ENCODE measurements at regions not wholly inside any gene's neighbourhood (a gene's known extent, or its start where the extent isn't known, plus 50 kb on each side); places are given as distances from the start of the nearest gene placed in this dataset.

- Histone ChIP-seq H3K4me1 (ENCODE audit: insufficient read depth, insufficient read length) (peaks cover 2% of the 10 kb centered on the region), H3K27me3 (ENCODE audit: insufficient read depth, insufficient read length) (no peaks in the 10 kb centered on the region), H3K4me3 (ENCODE audit: insufficient read length, low read depth) (no peak overlapping the region), H3K9me3 (ENCODE audit: insufficient read depth, low read length) (no peaks in the 10 kb centered on the region), H3K9ac (ENCODE audit: insufficient read length, low read depth) (no peak overlapping the region), H3K36me3 (ENCODE audit: insufficient read depth, insufficient read length, low read length) (no peaks in the 10 kb centered on the region)
- no peak for TF ChIP-seq YY1 (IDR thresholded peaks at IDR 0.05; ENCODE audit: insufficient read depth, insufficient read length)
- no peak for TF ChIP-seq ZNF274 (IDR thresholded peaks at IDR 0.05; ENCODE audit: low read depth, low read length)
- TF ChIP-seq SUZ12 (IDR thresholded peaks at IDR 0.05; ENCODE audit: extremely low read depth, insufficient read depth, insufficient read length): no peak
- DNase-seq (ENCODE audit: low read depth, low spot score): no peak
Observed at GRCh38 chr6:109305028-109305427, 77.2 kb downstream of the CD164 start.

DNA sequence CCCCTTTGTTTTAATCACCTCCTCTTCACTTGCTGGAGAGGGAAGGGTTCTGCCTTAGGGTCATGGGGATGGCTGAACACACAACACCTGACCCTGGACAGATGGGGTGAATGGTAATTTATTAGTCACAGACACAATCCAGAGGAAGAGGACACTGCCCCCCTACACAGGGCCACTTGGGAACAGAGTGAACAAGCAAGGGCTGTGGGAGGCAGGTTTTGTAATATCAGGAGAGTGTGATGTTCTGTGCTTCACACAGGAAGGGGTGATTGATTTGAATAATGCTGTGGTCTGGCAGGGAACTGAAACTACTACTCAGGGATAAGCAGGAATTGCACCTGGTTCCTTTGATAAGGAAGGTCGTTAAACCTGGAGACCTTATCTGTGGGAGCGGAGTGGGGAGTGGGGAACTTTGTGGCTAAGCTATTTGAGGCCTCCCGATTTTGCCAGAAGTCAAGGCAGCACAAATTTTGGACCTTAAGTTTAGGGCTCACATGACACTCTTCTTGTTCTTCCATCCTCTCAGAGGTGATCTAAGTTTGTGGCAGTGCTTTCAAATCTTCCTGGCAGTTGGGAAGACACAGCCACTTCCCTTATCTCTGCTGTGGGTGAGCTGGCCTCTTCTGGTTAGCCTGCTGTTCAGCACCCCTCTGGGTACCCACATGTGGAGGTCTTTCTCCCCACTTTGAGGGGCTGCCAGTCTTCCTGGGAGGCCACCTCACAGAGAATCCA is 77.8 kb downstream of the CD164 start:
- DNase-seq (ENCODE audit: low read depth, low spot score): no peak

DNA sequence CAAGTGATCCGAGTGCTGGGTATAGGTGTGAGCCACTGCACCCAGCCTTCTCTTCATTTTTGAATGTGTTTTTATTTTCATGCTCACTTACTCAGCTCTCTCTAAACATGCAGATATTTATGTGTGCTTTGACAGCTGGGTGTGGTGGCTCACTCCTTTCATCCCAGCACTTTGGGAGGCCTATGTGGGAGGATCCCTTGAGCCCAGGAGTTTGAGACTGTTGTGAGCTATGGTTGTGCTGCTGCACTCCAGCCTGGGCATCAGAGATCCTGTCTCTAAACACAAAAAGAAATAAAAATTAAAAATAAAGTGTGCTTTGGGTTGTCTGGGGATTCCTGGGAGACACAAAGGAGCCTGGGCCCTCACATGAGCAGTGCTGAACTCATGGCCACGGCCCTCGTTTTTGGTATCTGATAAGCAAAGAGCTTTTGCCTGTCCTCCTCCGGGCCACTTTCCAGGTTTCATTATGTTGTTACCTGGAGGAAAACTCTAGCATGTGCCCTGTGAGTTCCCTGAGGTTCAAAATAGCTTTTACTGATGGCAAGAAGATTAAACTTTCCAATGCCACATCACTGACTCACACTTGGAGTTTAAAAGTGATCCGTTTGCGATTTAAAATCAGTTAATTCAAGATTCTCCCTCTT is 78.5 kb downstream of the CD164 start:
- H3K4me1 ChIP-seq (ENCODE audit: insufficient read depth, insufficient read length): peaks cover 2% of the 10 kb centered on the region
- no peaks in the 10 kb centered on the region for H3K27me3 ChIP-seq (ENCODE audit: insufficient read depth, insufficient read length)
- H3K9ac ChIP-seq (ENCODE audit: insufficient read length, low read depth): no peak overlapping the region
- DNase-seq (ENCODE audit: low read depth, low spot score): no peak
- H3K4me3 ChIP-seq (ENCODE audit: insufficient read length, low read depth): no peak overlapping the region
- H3K36me3 ChIP-seq (ENCODE audit: insufficient read depth, insufficient read length, low read length): no peaks in the 10 kb centered on the region
- no peaks in the 10 kb centered on the region for H3K9me3 ChIP-seq (ENCODE audit: insufficient read depth, low read length)
- TF ChIP-seq SUZ12 (IDR thresholded peaks at IDR 0.05; ENCODE audit: extremely low read depth, insufficient read depth, insufficient read length): no peak
- TF ChIP-seq ZNF274 (IDR thresholded peaks at IDR 0.05; ENCODE audit: low read depth, low read length): no peak
- no peak for TF ChIP-seq YY1 (IDR thresholded peaks at IDR 0.05; ENCODE audit: insufficient read depth, insufficient read length)

More for the DNA sequence above, 77.8 kb downstream of the CD164 start:
- H3K9ac ChIP-seq (ENCODE audit: insufficient read length, low read depth): no peak overlapping the region
- H3K27me3 ChIP-seq (ENCODE audit: insufficient read depth, insufficient read length): no peaks in the 10 kb centered on the region
- peaks cover 2% of the 10 kb centered on the region for H3K4me1 ChIP-seq (ENCODE audit: insufficient read depth, insufficient read length)
- no peak for TF ChIP-seq SUZ12 (IDR thresholded peaks at IDR 0.05; ENCODE audit: extremely low read depth, insufficient read depth, insufficient read length)
- no peak for TF ChIP-seq YY1 (IDR thresholded peaks at IDR 0.05; ENCODE audit: insufficient read depth, insufficient read length)
- no peak for TF ChIP-seq ZNF274 (IDR thresholded peaks at IDR 0.05; ENCODE audit: low read depth, low read length)
- H3K36me3 ChIP-seq (ENCODE audit: insufficient read depth, insufficient read length, low read length): no peaks in the 10 kb centered on the region
- H3K9me3 ChIP-seq (ENCODE audit: insufficient read depth, low read length): no peaks in the 10 kb centered on the region
- no peak overlapping the region for H3K4me3 ChIP-seq (ENCODE audit: insufficient read length, low read depth)

GRCh38 chr6:109303164-109303563 is 79.1 kb downstream of the CD164 start:
- no peak for DNase-seq (ENCODE audit: low read depth, low spot score)
- Histone ChIP-seq H3K9ac (ENCODE audit: insufficient read length, low read depth) (no peak overlapping the region), H3K4me1 (ENCODE audit: insufficient read depth, insufficient read length) (peaks cover 2% of the 10 kb centered on the region), H3K27me3 (ENCODE audit: insufficient read depth, insufficient read length) (no peaks in the 10 kb centered on the region), H3K4me3 (ENCODE audit: insufficient read length, low read depth) (no peak overlapping the region), H3K36me3 (ENCODE audit: insufficient read depth, insufficient read length, low read length) (no peaks in the 10 kb centered on the region), H3K9me3 (ENCODE audit: insufficient read depth, low read length) (no peaks in the 10 kb centered on the region)
- no peak for TF ChIP-seq ZNF274 (IDR thresholded peaks at IDR 0.05; ENCODE audit: low read depth, low read length)
- no peak for TF ChIP-seq SUZ12 (IDR thresholded peaks at IDR 0.05; ENCODE audit: extremely low read depth, insufficient read depth, insufficient read length)
- no peak for TF ChIP-seq YY1 (IDR thresholded peaks at IDR 0.05; ENCODE audit: insufficient read depth, insufficient read length)

- Histone ChIP-seq H3K36me3 (ENCODE audit: insufficient read depth, insufficient read length, low read length) (no peaks in the 10 kb centered on the region), H3K27me3 (ENCODE audit: insufficient read depth, insufficient read length) (no peaks in the 10 kb centered on the region), H3K9me3 (ENCODE audit: insufficient read depth, low read length) (no peaks in the 10 kb centered on the region), H3K9ac (ENCODE audit: insufficient read length, low read depth) (no peak overlapping the region), H3K4me1 (ENCODE audit: insufficient read depth, insufficient read length) (peaks cover 2% of the 10 kb centered on the region), H3K4me3 (ENCODE audit: insufficient read length, low read depth) (no peak overlapping the region)
- TF ChIP-seq ZNF274 (IDR thresholded peaks at IDR 0.05; ENCODE audit: low read depth, low read length) (no peak), YY1 (IDR thresholded peaks at IDR 0.05; ENCODE audit: insufficient read depth, insufficient read length) (no peak), SUZ12 (IDR thresholded peaks at IDR 0.05; ENCODE audit: extremely low read depth, insufficient read depth, insufficient read length) (no peak)
- DNase-seq (ENCODE audit: low read depth, low spot score): no peak
Observed at GRCh38 chr6:109302176-109302575, 80.1 kb downstream of the CD164 start.

GRCh38 chr6:109301418-109301817 is 80.8 kb downstream of the CD164 start:
- Histone ChIP-seq H3K9ac (ENCODE audit: insufficient read length, low read depth) (no peak overlapping the region), H3K4me1 (ENCODE audit: insufficient read depth, insufficient read length) (peaks cover 2% of the 10 kb centered on the region), H3K4me3 (ENCODE audit: insufficient read length, low read depth) (no peak overlapping the region)

DNA sequence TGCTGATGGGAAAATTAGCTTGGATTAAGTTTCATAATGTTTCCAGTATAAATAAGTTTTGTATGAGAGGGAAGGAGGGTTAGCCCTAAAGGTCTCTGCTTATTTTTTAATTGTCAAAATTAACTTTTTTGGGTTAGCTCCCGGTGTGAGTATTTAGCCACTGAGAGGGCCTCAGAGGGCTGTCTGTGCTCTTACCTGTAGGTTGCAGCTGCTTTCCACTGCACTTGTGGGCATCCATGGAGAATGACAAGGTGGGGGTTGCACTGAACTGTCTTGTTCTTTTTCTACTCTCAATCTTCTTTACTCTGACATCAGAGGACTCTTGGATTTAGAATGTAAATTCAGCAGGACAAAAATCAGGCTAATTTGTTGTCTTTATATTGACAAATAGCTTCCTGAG is 81.4 kb downstream of the CD164 start:
- no peaks in the 10 kb centered on the region for H3K36me3 ChIP-seq (ENCODE audit: insufficient read depth, insufficient read length, low read length)
- H3K9ac ChIP-seq (ENCODE audit: insufficient read length, low read depth): no peak overlapping the region
- TF ChIP-seq SUZ12 (IDR thresholded peaks at IDR 0.05; ENCODE audit: extremely low read depth, insufficient read depth, insufficient read length) (no peak), YY1 (IDR thresholded peaks at IDR 0.05; ENCODE audit: insufficient read depth, insufficient read length) (no peak), ZNF274 (IDR thresholded peaks at IDR 0.05; ENCODE audit: low read depth, low read length) (no peak)
- no peaks in the 10 kb centered on the region for H3K9me3 ChIP-seq (ENCODE audit: insufficient read depth, low read length)
- no peaks in the 10 kb centered on the region for H3K27me3 ChIP-seq (ENCODE audit: insufficient read depth, insufficient read length)
- H3K4me1 ChIP-seq (ENCODE audit: insufficient read depth, insufficient read length): peaks cover 2% of the 10 kb centered on the region
- DNase-seq (ENCODE audit: low read depth, low spot score): no peak
- H3K4me3 ChIP-seq (ENCODE audit: insufficient read length, low read depth): no peak overlapping the region

More at GRCh38 chr6:109301418-109301817, 80.8 kb downstream of the CD164 start:
- no peak for DNase-seq (ENCODE audit: low read depth, low spot score)
- H3K36me3 ChIP-seq (ENCODE audit: insufficient read depth, insufficient read length, low read length): no peaks in the 10 kb centered on the region
- TF ChIP-seq ZNF274 (IDR thresholded peaks at IDR 0.05; ENCODE audit: low read depth, low read length): no peak
- no peaks in the 10 kb centered on the region for H3K9me3 ChIP-seq (ENCODE audit: insufficient read depth, low read length)
- no peaks in the 10 kb centered on the region for H3K27me3 ChIP-seq (ENCODE audit: insufficient read depth, insufficient read length)
